ENCODE measurements at regions not wholly inside any gene's neighbourhood (a gene's known extent, or its start where the extent isn't known, plus 50 kb on each side); places are given as distances from the start of the nearest gene placed in this dataset.

GRCh38 chr2:204355688-204356087 is 189.6 kb upstream of the PARD3B start:
- H3K4me2 ChIP-seq (ENCODE audit: low read length): no peak overlapping the region
- no peaks in the 10 kb centered on the region for H3K27me3 ChIP-seq (ENCODE audit: insufficient read depth, low read length)
- no peak overlapping the region for H3K4me3 ChIP-seq (ENCODE audit: insufficient read depth, low read depth, low read length)
- no peaks in the 10 kb centered on the region for H3K9me3 Mint-ChIP-seq (ENCODE audit: unreplicated experiment)
- no peak for FAIRE-seq
- no peaks in the 10 kb centered on the region for H4K20me1 ChIP-seq (ENCODE audit: insufficient read depth, low read length)
- H2AFZ ChIP-seq (ENCODE audit: low read depth, low read length): no peak overlapping the region
- H3K4me3 Mint-ChIP-seq (ENCODE audit: unreplicated experiment): no peak overlapping the region
- TF ChIP-seq, protein P1, sequence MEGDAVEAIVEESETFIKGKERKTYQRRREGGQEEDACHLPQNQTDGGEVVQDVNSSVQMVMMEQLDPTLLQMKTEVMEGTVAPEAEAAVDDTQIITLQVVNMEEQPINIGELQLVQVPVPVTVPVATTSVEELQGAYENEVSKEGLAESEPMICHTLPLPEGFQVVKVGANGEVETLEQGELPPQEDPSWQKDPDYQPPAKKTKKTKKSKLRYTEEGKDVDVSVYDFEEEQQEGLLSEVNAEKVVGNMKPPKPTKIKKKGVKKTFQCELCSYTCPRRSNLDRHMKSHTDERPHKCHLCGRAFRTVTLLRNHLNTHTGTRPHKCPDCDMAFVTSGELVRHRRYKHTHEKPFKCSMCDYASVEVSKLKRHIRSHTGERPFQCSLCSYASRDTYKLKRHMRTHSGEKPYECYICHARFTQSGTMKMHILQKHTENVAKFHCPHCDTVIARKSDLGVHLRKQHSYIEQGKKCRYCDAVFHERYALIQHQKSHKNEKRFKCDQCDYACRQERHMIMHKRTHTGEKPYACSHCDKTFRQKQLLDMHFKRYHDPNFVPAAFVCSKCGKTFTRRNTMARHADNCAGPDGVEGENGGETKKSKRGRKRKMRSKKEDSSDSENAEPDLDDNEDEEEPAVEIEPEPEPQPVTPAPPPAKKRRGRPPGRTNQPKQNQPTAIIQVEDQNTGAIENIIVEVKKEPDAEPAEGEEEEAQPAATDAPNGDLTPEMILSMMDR (IDR thresholded peaks at IDR 0.05; ENCODE audit: insufficient read depth, low read depth, low read length): no peak
- TF ChIP-seq EZH2 (IDR thresholded peaks at IDR 0.05; ENCODE audit: insufficient read depth, low read length): no peak
- H3K9me3 ChIP-seq (ENCODE audit: insufficient read depth, low read depth, low read length): no peaks in the 10 kb centered on the region
- H3K4me1 ChIP-seq (ENCODE audit: insufficient read depth, low read length): no peaks in the 10 kb centered on the region
- peaks cover 17% of the 10 kb centered on the region for H3K4me1 Mint-ChIP-seq (ENCODE audit: low read depth, unreplicated experiment)
- H3K36me3 Mint-ChIP-seq (ENCODE audit: low read depth, unreplicated experiment): no peaks in the 10 kb centered on the region
- H3K27ac Mint-ChIP-seq (ENCODE audit: unreplicated experiment): no peak overlapping the region
- H3K79me2 ChIP-seq (ENCODE audit: insufficient read depth, low read length): no peaks in the 10 kb centered on the region
- H3K27me3 Mint-ChIP-seq (ENCODE audit: low read depth, unreplicated experiment): peaks cover under 1% of the 10 kb centered on the region
- H3K36me3 ChIP-seq (ENCODE audit: insufficient read depth, low read length): no peaks in the 10 kb centered on the region
- no peak overlapping the region for H3K27ac ChIP-seq (ENCODE audit: low read depth, low read length)
- no peak for DNase-seq (ENCODE audit: low read depth)
- no peak overlapping the region for H3K9ac ChIP-seq (ENCODE audit: low read length)

- peaks cover 17% of the 10 kb centered on the region for H3K4me1 Mint-ChIP-seq (ENCODE audit: low read depth, unreplicated experiment)
- H3K4me3 Mint-ChIP-seq (ENCODE audit: unreplicated experiment): no peak overlapping the region
- no peak overlapping the region for H3K9ac ChIP-seq (ENCODE audit: low read length)
- H3K27ac ChIP-seq (ENCODE audit: low read depth, low read length): no peak overlapping the region
- H3K27me3 Mint-ChIP-seq (ENCODE audit: low read depth, unreplicated experiment): peaks cover 4% of the 10 kb centered on the region
- H3K36me3 ChIP-seq (ENCODE audit: insufficient read depth, low read length): no peaks in the 10 kb centered on the region
- no peaks in the 10 kb centered on the region for H4K20me1 ChIP-seq (ENCODE audit: insufficient read depth, low read length)
- no peaks in the 10 kb centered on the region for H3K79me2 ChIP-seq (ENCODE audit: insufficient read depth, low read length)
- TF ChIP-seq, protein P1 (IDR thresholded peaks at IDR 0.05; ENCODE audit: insufficient read depth, low read depth, low read length): no peak
- no peak for TF ChIP-seq EZH2 (IDR thresholded peaks at IDR 0.05; ENCODE audit: insufficient read depth, low read length)
- H3K4me3 ChIP-seq (ENCODE audit: insufficient read depth, low read depth, low read length): no peak overlapping the region
- no peaks in the 10 kb centered on the region for H3K27me3 ChIP-seq (ENCODE audit: insufficient read depth, low read length)
- no peak overlapping the region for H3K27ac Mint-ChIP-seq (ENCODE audit: unreplicated experiment)
- DNase-seq (ENCODE audit: low read depth): no peak
- H3K4me1 ChIP-seq (ENCODE audit: insufficient read depth, low read length): no peaks in the 10 kb centered on the region
- no peaks in the 10 kb centered on the region for H3K36me3 Mint-ChIP-seq (ENCODE audit: low read depth, unreplicated experiment)
- H3K9me3 Mint-ChIP-seq (ENCODE audit: unreplicated experiment): no peaks in the 10 kb centered on the region
- no peaks in the 10 kb centered on the region for H3K9me3 ChIP-seq (ENCODE audit: insufficient read depth, low read depth, low read length)
- no peak overlapping the region for H3K4me2 ChIP-seq (ENCODE audit: low read length)
- H2AFZ ChIP-seq (ENCODE audit: low read depth, low read length): no peak overlapping the region
- FAIRE-seq: no peak
Observed at GRCh38 chr2:204356151-204356641, 189.1 kb upstream of the PARD3B start.

- Mint-ChIP-seq H3K9me3 (ENCODE audit: unreplicated experiment) (no peaks in the 10 kb centered on the region), H3K4me3 (ENCODE audit: unreplicated experiment) (no peak overlapping the region), H3K27me3 (ENCODE audit: low read depth, unreplicated experiment) (peaks cover 4% of the 10 kb centered on the region), H3K36me3 (ENCODE audit: low read depth, unreplicated experiment) (no peaks in the 10 kb centered on the region), H3K27ac (ENCODE audit: unreplicated experiment) (no peak overlapping the region), H3K4me1 (ENCODE audit: low read depth, unreplicated experiment) (peaks cover 17% of the 10 kb centered on the region)
- FAIRE-seq (no peak), DNase-seq (ENCODE audit: low read depth) (no peak)
- Histone ChIP-seq H3K27me3 (ENCODE audit: insufficient read depth, low read length) (no peaks in the 10 kb centered on the region), H4K20me1 (ENCODE audit: insufficient read depth, low read length) (no peaks in the 10 kb centered on the region), H3K9ac (ENCODE audit: low read length) (no peak overlapping the region), H3K4me2 (ENCODE audit: low read length) (no peak overlapping the region), H3K4me1 (ENCODE audit: insufficient read depth, low read length) (no peaks in the 10 kb centered on the region), H3K9me3 (ENCODE audit: insufficient read depth, low read depth, low read length) (no peaks in the 10 kb centered on the region), H3K79me2 (ENCODE audit: insufficient read depth, low read length) (no peaks in the 10 kb centered on the region), H3K36me3 (ENCODE audit: insufficient read depth, low read length) (no peaks in the 10 kb centered on the region), H3K27ac (ENCODE audit: low read depth, low read length) (no peak overlapping the region), H3K4me3 (ENCODE audit: insufficient read depth, low read depth, low read length) (no peak overlapping the region), H2AFZ (ENCODE audit: low read depth, low read length) (peak overlapping the region; percentile 22)
- TF ChIP-seq EZH2 (IDR thresholded peaks at IDR 0.05; ENCODE audit: insufficient read depth, low read length): no peak
- TF ChIP-seq, protein P1 (IDR thresholded peaks at IDR 0.05; ENCODE audit: insufficient read depth, low read depth, low read length): no peak
Observed at GRCh38 chr2:204357286-204357685, 188.0 kb upstream of the PARD3B start.
